ENCODE measurements at regions not wholly inside any gene's neighbourhood (a gene's known extent, or its start where the extent isn't known, plus 50 kb on each side); places are given as distances from the start of the nearest gene placed in this dataset.

DNA sequence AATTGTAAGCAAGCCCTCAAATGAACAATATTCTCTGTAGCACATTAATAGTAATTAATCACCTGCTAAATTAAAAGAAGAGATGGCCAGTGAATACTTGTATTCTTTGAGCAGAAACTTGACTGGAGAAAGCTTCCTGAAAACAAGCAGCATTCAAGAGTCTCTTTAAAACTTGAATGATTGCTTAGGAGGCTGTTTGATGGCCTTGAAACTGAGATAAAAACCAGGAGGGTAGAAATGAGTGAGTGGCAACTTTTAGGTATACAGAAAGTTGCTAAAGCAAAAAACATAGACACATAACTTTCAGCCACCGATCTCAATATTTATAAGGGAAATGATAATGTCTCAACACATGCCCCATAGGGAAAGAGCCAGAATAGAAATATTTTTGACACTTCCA, 234.8 kb upstream of the FMN2 start:
- intact Hi-C loops (cut with DNase I), result no loop called here
- Histone ChIP-seq H3K9me3 (no peaks in the 10 kb centered on the region), H3K27ac (no peak overlapping the region), H3K4me1 (no peaks in the 10 kb centered on the region), H3K27me3 (no peaks in the 10 kb centered on the region), H3K4me3 (no peak overlapping the region), H3K36me3 (no peaks in the 10 kb centered on the region)
- TF ChIP-seq, protein P1, sequence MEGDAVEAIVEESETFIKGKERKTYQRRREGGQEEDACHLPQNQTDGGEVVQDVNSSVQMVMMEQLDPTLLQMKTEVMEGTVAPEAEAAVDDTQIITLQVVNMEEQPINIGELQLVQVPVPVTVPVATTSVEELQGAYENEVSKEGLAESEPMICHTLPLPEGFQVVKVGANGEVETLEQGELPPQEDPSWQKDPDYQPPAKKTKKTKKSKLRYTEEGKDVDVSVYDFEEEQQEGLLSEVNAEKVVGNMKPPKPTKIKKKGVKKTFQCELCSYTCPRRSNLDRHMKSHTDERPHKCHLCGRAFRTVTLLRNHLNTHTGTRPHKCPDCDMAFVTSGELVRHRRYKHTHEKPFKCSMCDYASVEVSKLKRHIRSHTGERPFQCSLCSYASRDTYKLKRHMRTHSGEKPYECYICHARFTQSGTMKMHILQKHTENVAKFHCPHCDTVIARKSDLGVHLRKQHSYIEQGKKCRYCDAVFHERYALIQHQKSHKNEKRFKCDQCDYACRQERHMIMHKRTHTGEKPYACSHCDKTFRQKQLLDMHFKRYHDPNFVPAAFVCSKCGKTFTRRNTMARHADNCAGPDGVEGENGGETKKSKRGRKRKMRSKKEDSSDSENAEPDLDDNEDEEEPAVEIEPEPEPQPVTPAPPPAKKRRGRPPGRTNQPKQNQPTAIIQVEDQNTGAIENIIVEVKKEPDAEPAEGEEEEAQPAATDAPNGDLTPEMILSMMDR (IDR thresholded peaks at IDR 0.05), result no peak
- ATAC-seq, result no peak
- no peak for DNase-seq

DNA sequence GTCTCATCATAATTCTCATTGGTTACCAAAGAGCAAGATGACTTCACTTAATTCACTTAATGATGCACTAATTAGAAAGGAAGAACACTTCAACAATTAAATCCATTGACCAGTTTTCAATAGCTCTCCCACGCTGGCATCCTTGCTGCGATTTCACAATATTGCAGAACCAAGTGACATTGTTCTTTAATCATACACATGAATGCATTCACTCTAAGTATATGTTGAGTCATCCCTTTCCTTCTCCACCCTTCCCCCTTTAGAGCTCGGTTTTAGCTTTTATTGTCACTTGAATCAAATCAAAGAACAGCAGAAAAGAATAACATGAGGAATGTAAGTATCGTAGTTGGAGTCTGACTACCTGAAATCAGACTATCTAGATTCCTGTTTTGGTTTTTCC, 233.6 kb upstream of the FMN2 start:
- TF ChIP-seq, protein P1 (IDR thresholded peaks at IDR 0.05), result no peak
- H3K4me1 ChIP-seq, result no peaks in the 10 kb centered on the region
- ATAC-seq, result no peak

DNA sequence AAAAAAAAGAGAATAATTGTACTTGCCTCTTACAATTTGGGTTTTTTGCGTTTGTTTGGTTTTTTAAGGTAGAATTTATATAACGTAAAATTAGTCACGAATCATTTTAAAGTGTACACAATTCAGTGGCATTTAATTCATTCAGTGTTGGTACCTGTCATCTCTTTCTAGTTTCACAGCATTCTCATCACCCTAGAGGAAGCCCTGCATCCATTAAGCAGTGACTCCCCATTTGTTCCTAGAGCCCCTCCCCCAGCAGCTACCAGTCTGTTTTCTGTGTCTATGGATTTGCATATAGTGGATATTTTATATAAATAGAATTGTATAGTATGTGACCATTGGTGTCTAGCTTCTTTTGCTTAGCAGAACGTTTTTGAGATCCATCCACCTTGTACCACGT, 233.2 kb upstream of the FMN2 start:
- no peaks in the 10 kb centered on the region for H3K9me3 ChIP-seq
- H3K4me3 ChIP-seq, result no peak overlapping the region
- no peaks in the 10 kb centered on the region for H3K4me1 ChIP-seq
- no peaks in the 10 kb centered on the region for H3K27me3 ChIP-seq
- intact Hi-C loops (cut with DNase I), result no loop called here
- TF ChIP-seq, protein P1 (IDR thresholded peaks at IDR 0.05), result no peak
- DNase-seq (no peak), ATAC-seq (no peak)
- no peak overlapping the region for H3K27ac ChIP-seq
- no peaks in the 10 kb centered on the region for H3K36me3 ChIP-seq

More for the DNA sequence above, 233.6 kb upstream of the FMN2 start:
- intact Hi-C loops (cut with DNase I), result no loop called here
- no peaks in the 10 kb centered on the region for H3K9me3 ChIP-seq
- H3K27ac ChIP-seq, result no peak overlapping the region
- no peaks in the 10 kb centered on the region for H3K36me3 ChIP-seq
- DNase-seq, result no peak
- H3K4me3 ChIP-seq, result no peak overlapping the region
- H3K27me3 ChIP-seq, result no peaks in the 10 kb centered on the region

DNA sequence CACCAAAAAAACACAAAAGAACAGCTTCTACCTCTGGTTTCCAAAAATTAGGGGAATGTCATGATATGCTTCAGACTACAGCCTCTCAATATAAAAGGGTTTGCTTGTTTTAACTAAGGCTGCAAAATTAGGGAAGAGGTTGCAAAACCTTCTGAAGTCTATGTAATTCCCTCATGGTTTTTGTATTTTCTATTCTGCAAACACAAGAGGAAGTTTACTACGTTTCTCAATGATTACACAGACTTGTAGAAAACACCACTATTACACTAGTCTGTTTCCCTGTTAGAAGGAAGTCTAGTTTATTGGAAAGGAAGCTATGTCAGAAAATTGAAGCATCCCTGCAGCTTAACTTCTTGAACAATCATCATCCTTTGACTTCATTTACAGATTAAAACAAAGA, 229.7 kb upstream of the FMN2 start:
- no peak overlapping the region for H3K27ac ChIP-seq
- intact Hi-C loops (cut with DNase I), result no loop called here
- H3K4me1 ChIP-seq, result no peaks in the 10 kb centered on the region
- H3K9me3 ChIP-seq, result no peaks in the 10 kb centered on the region
- ATAC-seq, result peak; percentile 53
- H3K36me3 ChIP-seq, result no peaks in the 10 kb centered on the region
- no peak overlapping the region for H3K4me3 ChIP-seq
- H3K27me3 ChIP-seq, result no peaks in the 10 kb centered on the region
- no peak for DNase-seq
- TF ChIP-seq, protein P1 (IDR thresholded peaks at IDR 0.05), result no peak

DNA sequence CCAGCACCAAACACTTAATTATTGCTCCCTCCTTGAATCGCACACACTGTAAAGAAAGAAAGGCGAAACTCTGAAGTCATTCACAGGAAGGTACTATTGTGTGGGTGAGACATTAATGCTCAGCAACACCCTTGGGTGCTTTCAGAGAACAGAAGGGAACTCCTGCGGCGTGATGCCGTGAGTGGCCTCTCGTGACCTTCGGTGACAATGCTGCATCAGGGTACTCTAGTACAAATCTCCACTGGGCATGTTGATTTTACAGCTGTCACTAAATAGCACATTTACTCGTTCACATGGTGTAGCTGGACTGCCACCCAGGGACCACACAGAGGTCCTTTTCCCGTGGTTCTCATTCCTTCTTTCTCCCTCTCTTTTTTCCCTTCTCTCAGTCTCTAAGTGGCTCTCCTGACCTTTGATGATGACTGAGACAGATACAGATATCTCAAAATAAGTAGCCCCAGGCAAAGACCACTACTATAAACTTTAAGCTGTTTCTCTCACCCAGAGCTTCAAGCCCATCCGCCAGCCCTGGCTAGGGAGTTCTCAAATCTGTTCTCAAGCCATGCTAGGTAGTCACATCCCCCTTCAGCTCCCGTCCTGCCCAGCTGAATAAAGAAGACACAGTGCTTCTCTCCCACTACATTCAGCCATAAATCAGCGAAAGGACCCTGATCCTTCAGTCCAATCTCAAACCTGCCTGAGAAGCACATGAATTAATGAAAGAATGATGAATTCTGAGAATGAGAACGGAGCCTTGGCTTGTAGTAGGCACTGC, 223.4 kb upstream of the FMN2 start:
- intact Hi-C loops (cut with DNase I), result no loop called here
- no peaks in the 10 kb centered on the region for H3K36me3 ChIP-seq
- no peaks in the 10 kb centered on the region for H3K4me1 ChIP-seq
- H3K27me3 ChIP-seq, result no peaks in the 10 kb centered on the region
- H3K27ac ChIP-seq, result no peak overlapping the region
- H3K4me3 ChIP-seq, result no peak overlapping the region
- TF ChIP-seq, protein P1 (IDR thresholded peaks at IDR 0.05), result no peak
- ATAC-seq (no peak), DNase-seq (no peak)
- no peaks in the 10 kb centered on the region for H3K9me3 ChIP-seq

DNA sequence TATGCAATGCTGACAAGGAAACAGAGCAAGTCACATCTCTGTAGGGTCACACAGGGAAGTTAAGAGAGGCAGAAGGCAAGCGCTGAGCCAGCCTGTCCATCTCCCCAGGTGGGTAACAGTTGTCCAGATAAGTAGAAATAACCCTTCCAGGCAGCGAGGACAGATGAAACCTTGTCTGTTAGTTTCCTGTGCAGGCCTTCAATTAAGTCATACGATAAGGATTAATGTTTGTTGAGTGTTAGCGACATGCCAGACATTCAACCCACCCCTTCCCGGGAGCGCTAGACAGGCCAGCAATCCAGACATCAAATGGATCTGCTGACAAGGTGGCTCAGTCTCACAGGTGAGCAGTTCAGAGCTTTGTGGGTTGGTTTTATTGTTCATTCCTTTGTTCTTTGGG, 221.5 kb upstream of the FMN2 start:
- ATAC-seq, result no peak

More for the DNA sequence above, 221.5 kb upstream of the FMN2 start:
- intact Hi-C loops (cut with DNase I), result no loop called here
- no peaks in the 10 kb centered on the region for H3K36me3 ChIP-seq
- H3K27ac ChIP-seq, result no peak overlapping the region
- no peaks in the 10 kb centered on the region for H3K27me3 ChIP-seq
- TF ChIP-seq, protein P1 (IDR thresholded peaks at IDR 0.05), result no peak
- DNase-seq, result no peak
- H3K9me3 ChIP-seq, result no peaks in the 10 kb centered on the region
- no peak overlapping the region for H3K4me3 ChIP-seq
- no peaks in the 10 kb centered on the region for H3K4me1 ChIP-seq

Measured in upper lobe of right lung (tissue), 1 donor.